B cell (primary cell): ENCODE measurements at regions not wholly inside any gene's neighbourhood (a gene's known extent, or its start where the extent isn't known, plus 50 kb on each side); places are given as distances from the start of the nearest gene placed in this dataset.

ENCODE experiments used
- ATAC-seq: fragments of 200-7000 bp; cut with Tn5 transposase; one replicate; pipeline ENCODE4 v1.10.0; 2021; ENCODE audit warnings: low read depth, mild to moderate bottlenecking, moderate number of reproducible peaks, moderate library complexity
- CTCF ChIA-PET: fragments of 350-600 bp; sonication (Branson Sonifier 250); formaldehyde crosslinking; loops from one replicate; lab custom pipeline; 2021; ENCODE audit warnings: antibody characterized with exemption, inconsistent platforms; lab: Charles Lee
- POLR2A ChIA-PET: fragments of 350-600 bp; sonication (Branson Sonifier 250); formaldehyde crosslinking; loops from one replicate; lab custom pipeline; 2021; ENCODE audit warnings: antibody characterized with exemption; lab: Charles Lee
- DNase-seq: peaks from one replicate; pipeline ENCODE4 v3.0.0; 2013
- H2AFZ ChIP-seq: 2 replicates; pipeline ENCODE4 v1.6.1; 2012; ENCODE audit warnings: mild to moderate bottlenecking, low read depth, low read length; ENCODE audit not compliant: insufficient read depth, poor library complexity, severe bottlenecking
- H3K27ac ChIP-seq, 2 donors: 1 replicate in 1 of 2; 2 replicates in 1 of 2; pipeline ENCODE4 v1.5.1; 2012 to 2013; ENCODE audit warnings: low read length in 2 of 2, mild to moderate bottlenecking in 2 of 2, moderate library complexity in 1 of 2
- H3K27me3 ChIP-seq, 4 experiments: fragments of 200-600 bp in 1 of 4; sonication (generic) in 1 of 4; replicated peaks in 1 of 4; 1 replicate in 2 of 4; 2 replicates in 2 of 4; pipeline versions ENCODE4 v1.6.1 to v1.7.0; 2013 to 2016; ENCODE audit warnings: low read length in 3 of 4, mild to moderate bottlenecking in 2 of 4, mixed read lengths in 1 of 4, moderate library complexity in 1 of 4; ENCODE audit not compliant: insufficient read depth in 4 of 4, control insufficient read depth in 3 of 4; ENCODE audit errors: control extremely low read depth in 1 of 4
- H3K36me3 ChIP-seq, 2 experiments: replicated peaks in 1 of 2; 1 replicate in 1 of 2; 2 replicates in 1 of 2; pipeline versions ENCODE4 v1.6.1 to v1.7.1; 2013; ENCODE audit warnings: low read length in 1 of 2; ENCODE audit not compliant: insufficient read depth in 2 of 2, control insufficient read depth in 1 of 2; ENCODE audit errors: control extremely low read depth in 1 of 2, extremely low read depth in 1 of 2
- H3K4me1 ChIP-seq, 2 donors: fragments of 200-600 bp in 1 of 2; sonication (generic) in 1 of 2; 1 replicate in 1 of 2; 2 replicates in 1 of 2; pipeline versions ENCODE4 v1.5.1 to v1.6.1; 2013 to 2017; ENCODE audit warnings: low read length in 2 of 2; ENCODE audit not compliant: control insufficient read depth in 2 of 2, insufficient read depth in 2 of 2
- H3K4me2 ChIP-seq: replicated peaks from 2 replicates; pipeline ENCODE3; 2012; ENCODE audit warnings: mild to moderate bottlenecking, low read depth, low read length; ENCODE audit not compliant: poor library complexity, severe bottlenecking
- H3K4me3 ChIP-seq, 5 experiments: fragments of 200-600 bp in 1 of 5; sonication (generic) in 1 of 5; 1 replicate in 3 of 5; 2 replicates in 2 of 5; pipeline versions ENCODE4 v1.5.1 to v1.7.0; 2011 to 2016; ENCODE audit warnings: low read length in 4 of 5, mild to moderate bottlenecking in 4 of 5, low read depth in 2 of 5, control low read depth in 1 of 5, moderate library complexity in 1 of 5; ENCODE audit not compliant: insufficient read depth in 1 of 5; ENCODE audit errors: control extremely low read depth in 1 of 5, extremely low read depth in 1 of 5
- H3K79me2 ChIP-seq: fragments of 200-600 bp; sonication (generic); one replicate; pipeline ENCODE4 v1.6.0; 2016; ENCODE audit warnings: low read length; ENCODE audit not compliant: control insufficient read depth, insufficient read depth
- H3K9ac ChIP-seq: fragments of 200-600 bp; sonication (generic); 2 replicates; pipeline ENCODE4 v1.6.1; 2017; ENCODE audit warnings: mild to moderate bottlenecking, low read length, moderate library complexity
- H3K9me3 ChIP-seq, 3 donors: one replicate each; pipeline versions ENCODE4 v1.6.1 to v1.7.1; 2013; ENCODE audit warnings: low read length in 2 of 3; ENCODE audit not compliant: control insufficient read depth in 2 of 3, insufficient read depth in 1 of 3; ENCODE audit errors: control extremely low read depth in 1 of 3
- H4K20me1 ChIP-seq: 2 replicates; pipeline ENCODE4 v1.6.0; 2012; ENCODE audit warnings: mild to moderate bottlenecking, low read length; ENCODE audit not compliant: insufficient read depth, control insufficient read depth, poor library complexity, severe bottlenecking
- H3K27ac Mint-ChIP-seq: one replicate; pipeline ENCODE4 v1.8.0; 2021; ENCODE audit warnings: mixed read lengths
- H3K27me3 Mint-ChIP-seq: one replicate; pipeline ENCODE4 v1.8.0; 2021; ENCODE audit warnings: mixed read lengths
- H3K4me1 Mint-ChIP-seq: one replicate; pipeline ENCODE4 v1.8.0; 2021; ENCODE audit warnings: mixed read lengths
- H3K4me3 Mint-ChIP-seq: one replicate; pipeline ENCODE4 v1.8.0; 2021; ENCODE audit warnings: mixed read lengths
- H3K9me3 Mint-ChIP-seq: one replicate; pipeline ENCODE4 v1.8.0; 2022; ENCODE audit warnings: mixed read lengths; ENCODE audit not compliant: insufficient read depth
- EZH2 ChIP-seq: IDR thresholded peaks from 2 replicates; pipeline ENCODE4 v1.6.1; 2012; ENCODE audit warnings: borderline replicate concordance, low read depth, mild to moderate bottlenecking, moderate library complexity, low read length; ENCODE audit not compliant: insufficient read depth, poor library complexity, severe bottlenecking
- WGBS: methylation state at CpG from one replicate; pipeline ENCODE4 v1.1.5; 2013; ENCODE audit warnings: missing lambda C conversion rate; ENCODE audit not compliant: insufficient coverage; 5-methylcytosine and 5-hydroxymethylcytosine counted together
- intact Hi-C: fragments of 100-400 bp; cut with micrococcal nuclease; formaldehyde crosslinking; loops from one replicate; pipeline ENCODE4 v1.10.0; 2022
- TF ChIP-seq, protein P1 (sequence below): fragments of 200-600 bp; IDR thresholded peaks from one replicate; pipeline ENCODE4 v1.8.0; 2022; ENCODE audit warnings: antibody characterized with exemption, mild to moderate bottlenecking

DNA sequence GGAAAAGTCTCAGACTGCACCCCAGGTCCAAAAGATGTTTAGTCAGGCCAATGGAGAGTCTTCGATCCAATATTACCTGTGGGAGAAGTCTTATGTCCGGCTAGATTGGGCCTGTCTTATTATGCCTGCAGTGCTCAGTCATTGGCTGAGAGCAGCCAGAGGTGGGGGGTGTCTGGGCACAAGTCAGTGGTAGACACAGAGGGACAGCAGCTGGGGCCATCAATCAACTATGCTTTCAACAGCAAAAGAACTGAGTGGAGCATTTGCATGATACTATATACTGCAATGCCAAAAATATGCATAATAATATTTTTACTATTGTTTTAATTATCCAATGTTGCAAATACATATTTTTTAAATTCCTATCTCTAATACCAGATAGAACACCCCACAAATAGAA is 298.6 kb upstream of the CDH20 start:
- Histone ChIP-seq H3K9ac (no peak overlapping the region), H3K27me3 (no peaks in the 10 kb centered on the region), H3K36me3 (no peaks in the 10 kb centered on the region), H3K9me3 (no peaks in the 10 kb centered on the region), H3K4me3 (no peak overlapping the region), H2AFZ (no peak overlapping the region), H4K20me1 (no peaks in the 10 kb centered on the region), H3K4me2 (no peak overlapping the region), H3K4me1 (no peaks in the 10 kb centered on the region), H3K79me2 (no peaks in the 10 kb centered on the region), H3K27ac (no peak overlapping the region)
- no peaks in the 10 kb centered on the region for H3K27me3 Mint-ChIP-seq
- H3K9me3 Mint-ChIP-seq = no peaks in the 10 kb centered on the region
- TF ChIP-seq, protein P1, sequence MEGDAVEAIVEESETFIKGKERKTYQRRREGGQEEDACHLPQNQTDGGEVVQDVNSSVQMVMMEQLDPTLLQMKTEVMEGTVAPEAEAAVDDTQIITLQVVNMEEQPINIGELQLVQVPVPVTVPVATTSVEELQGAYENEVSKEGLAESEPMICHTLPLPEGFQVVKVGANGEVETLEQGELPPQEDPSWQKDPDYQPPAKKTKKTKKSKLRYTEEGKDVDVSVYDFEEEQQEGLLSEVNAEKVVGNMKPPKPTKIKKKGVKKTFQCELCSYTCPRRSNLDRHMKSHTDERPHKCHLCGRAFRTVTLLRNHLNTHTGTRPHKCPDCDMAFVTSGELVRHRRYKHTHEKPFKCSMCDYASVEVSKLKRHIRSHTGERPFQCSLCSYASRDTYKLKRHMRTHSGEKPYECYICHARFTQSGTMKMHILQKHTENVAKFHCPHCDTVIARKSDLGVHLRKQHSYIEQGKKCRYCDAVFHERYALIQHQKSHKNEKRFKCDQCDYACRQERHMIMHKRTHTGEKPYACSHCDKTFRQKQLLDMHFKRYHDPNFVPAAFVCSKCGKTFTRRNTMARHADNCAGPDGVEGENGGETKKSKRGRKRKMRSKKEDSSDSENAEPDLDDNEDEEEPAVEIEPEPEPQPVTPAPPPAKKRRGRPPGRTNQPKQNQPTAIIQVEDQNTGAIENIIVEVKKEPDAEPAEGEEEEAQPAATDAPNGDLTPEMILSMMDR = no peak
- no peak for TF ChIP-seq EZH2
- POLR2A ChIA-PET = no interaction called here
- 100% methylated on average over 2 of the region's 2 CpGs for WGBS
- H3K27ac Mint-ChIP-seq = no peak overlapping the region
- DNase-seq (no peak), ATAC-seq (no peak)
- CTCF ChIA-PET = no interaction called here
- H3K4me1 Mint-ChIP-seq = no peaks in the 10 kb centered on the region
- H3K4me3 Mint-ChIP-seq = no peak overlapping the region
- intact Hi-C loops = no loop called here

DNA sequence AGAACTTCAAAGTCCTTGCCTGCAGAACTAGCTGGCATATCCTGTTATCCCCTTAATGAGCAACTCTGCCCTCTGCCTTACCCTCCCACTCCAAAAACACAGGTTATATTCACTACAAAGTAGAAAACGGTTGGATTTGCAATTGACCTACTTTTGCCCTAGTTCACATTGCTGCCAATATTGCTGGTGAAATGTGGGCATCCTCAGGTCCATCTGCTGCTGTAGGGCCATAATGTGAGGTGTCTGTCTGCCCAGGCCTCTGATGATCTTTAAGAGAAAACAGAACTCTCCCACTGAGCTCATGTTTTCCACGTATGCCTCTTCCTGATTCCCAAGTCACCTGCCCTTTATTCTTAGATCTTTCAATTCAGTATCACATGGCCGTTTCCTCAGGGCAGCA is 294.0 kb upstream of the CDH20 start:
- no peak for DNase-seq
- no peak for ATAC-seq
- no peaks in the 10 kb centered on the region for H4K20me1 ChIP-seq
- no peak overlapping the region for H3K9ac ChIP-seq
- Mint-ChIP-seq H3K27me3 (no peaks in the 10 kb centered on the region), H3K27ac (no peak overlapping the region), H3K4me1 (no peaks in the 10 kb centered on the region), H3K9me3 (no peaks in the 10 kb centered on the region), H3K4me3 (no peak overlapping the region)
- ChIA-PET POLR2A (no interaction called here), CTCF (no interaction called here)
- H3K4me2 ChIP-seq = no peak overlapping the region
- intact Hi-C loops = no loop called here
- H3K4me3 ChIP-seq = no peak overlapping the region
- no peaks in the 10 kb centered on the region for H3K9me3 ChIP-seq
- TF ChIP-seq, protein P1 = no peak
- TF ChIP-seq EZH2 = no peak
- no peaks in the 10 kb centered on the region for H3K36me3 ChIP-seq
- WGBS = no CpG with 5 or more reads among the region's 3 CpGs
- no peaks in the 10 kb centered on the region for H3K79me2 ChIP-seq
- H2AFZ ChIP-seq = no peak overlapping the region
- no peaks in the 10 kb centered on the region for H3K4me1 ChIP-seq
- no peaks in the 10 kb centered on the region for H3K27me3 ChIP-seq
- no peak overlapping the region for H3K27ac ChIP-seq
